ENCODE measurements at regions not wholly inside any gene's neighbourhood (a gene's known extent, or its start where the extent isn't known, plus 50 kb on each side); places are given as distances from the start of the nearest gene placed in this dataset.
A peak's percentile ranks its signal among the peaks of the same experiment; 100 is the strongest.
"Not testable (repeated sequence)": the region's sequence is repeated elsewhere in the genome, so short reads cannot be mapped to it uniquely, and the experiment has no call there.

GRCh38 chrX:54640736-54641135 is 110.7 kb downstream of the GNL3L start:
- H3K27me3 ChIP-seq: no peaks in the 10 kb centered on the region
- H3K4me3 ChIP-seq: no peak overlapping the region
- no peaks in the 10 kb centered on the region for H3K9me3 ChIP-seq
- no peak for DNase-seq
- intact Hi-C loops (cut with DNase I; ENCODE audit: low total_unique reads): no loop called here
- TF ChIP-seq CTCF (IDR thresholded peaks at IDR 0.05) (no peak), POLR2A (IDR thresholded peaks at IDR 0.05) (no peak)
- no peaks in the 10 kb centered on the region for H3K4me1 ChIP-seq
- H3K27ac ChIP-seq: peak overlapping the region; percentile 86 to 91
- no peaks in the 10 kb centered on the region for H3K36me3 ChIP-seq

GRCh38 chrX:54641530-54641929 is 111.5 kb downstream of the GNL3L start:
- Histone ChIP-seq H3K9me3 (no peaks in the 10 kb centered on the region), H3K4me3 (no peak overlapping the region), H3K36me3 (no peaks in the 10 kb centered on the region), H3K27me3 (no peaks in the 10 kb centered on the region), H3K27ac (no peak overlapping the region), H3K4me1 (no peaks in the 10 kb centered on the region)
- DNase-seq: no peak
- intact Hi-C loops (cut with DNase I; ENCODE audit: low total_unique reads): no loop called here
- TF ChIP-seq POLR2A (IDR thresholded peaks at IDR 0.05) (no peak), CTCF (IDR thresholded peaks at IDR 0.05) (no peak)

- H3K4me1 ChIP-seq; DNase-seq; H3K27me3 ChIP-seq; H3K36me3 ChIP-seq; H3K4me3 ChIP-seq; H3K27ac ChIP-seq; H3K9me3 ChIP-seq; intact Hi-C loops (cut with DNase I; ENCODE audit: low total_unique reads): not testable (repeated sequence)
Observed at GRCh38 chrX:54647607-54648006, 117.6 kb downstream of the GNL3L start.

- intact Hi-C loops (cut with DNase I; ENCODE audit: low total_unique reads): no loop called here
- no peak for DNase-seq
- H3K4me3 ChIP-seq: no peak overlapping the region
- no peaks in the 10 kb centered on the region for H3K4me1 ChIP-seq
- no peak overlapping the region for H3K27ac ChIP-seq
- no peaks in the 10 kb centered on the region for H3K9me3 ChIP-seq
- H3K27me3 ChIP-seq: no peaks in the 10 kb centered on the region
- TF ChIP-seq CTCF (IDR thresholded peaks at IDR 0.05): no peak
- TF ChIP-seq POLR2A (IDR thresholded peaks at IDR 0.05): no peak
- no peaks in the 10 kb centered on the region for H3K36me3 ChIP-seq
Observed at GRCh38 chrX:54659547-54659946, 129.5 kb downstream of the GNL3L start.

GRCh38 chrX:54675762-54676161 is 122.3 kb downstream of the ITIH6 start:
- Histone ChIP-seq H3K9me3 (no peaks in the 10 kb centered on the region), H3K4me1 (no peaks in the 10 kb centered on the region), H3K4me3 (no peak overlapping the region), H3K27me3 (no peaks in the 10 kb centered on the region), H3K27ac (no peak overlapping the region), H3K36me3 (no peaks in the 10 kb centered on the region)
- intact Hi-C loops (cut with DNase I; ENCODE audit: low total_unique reads): no loop called here
- DNase-seq: no peak
- no peak for TF ChIP-seq POLR2A (IDR thresholded peaks at IDR 0.05)
- TF ChIP-seq CTCF (IDR thresholded peaks at IDR 0.05): no peak

- no peaks in the 10 kb centered on the region for H3K27me3 ChIP-seq
- no peak for TF ChIP-seq CTCF (IDR thresholded peaks at IDR 0.05)
- TF ChIP-seq POLR2A (IDR thresholded peaks at IDR 0.05): no peak
- intact Hi-C loops (cut with DNase I; ENCODE audit: low total_unique reads): no loop called here
Observed at GRCh38 chrX:54695231-54695630, 102.8 kb downstream of the ITIH6 start.

More at GRCh38 chrX:54695231-54695630, 102.8 kb downstream of the ITIH6 start:
- Histone ChIP-seq H3K9me3 (no peaks in the 10 kb centered on the region), H3K4me1 (no peaks in the 10 kb centered on the region), H3K36me3 (no peaks in the 10 kb centered on the region), H3K27ac (no peak overlapping the region), H3K4me3 (no peak overlapping the region)
- no peak for DNase-seq
